ENCODE measurements at regions not wholly inside any gene's neighbourhood (a gene's known extent, or its start where the extent isn't known, plus 50 kb on each side); places are given as distances from the start of the nearest gene placed in this dataset.

- H3K36me3 Mint-ChIP-seq = no peaks in the 10 kb centered on the region
- peaks cover 2% of the 10 kb centered on the region; the same call in 1 of the 2 replicates for H3K27me3 Mint-ChIP-seq (ENCODE audit: low read depth)
- peaks cover 11% of the 10 kb centered on the region for H3K4me1 Mint-ChIP-seq
- peaks cover 12% of the 10 kb centered on the region for H3K9me3 Mint-ChIP-seq
- ChIA-PET CTCF (no interaction called here), POLR2A (no interaction called here)
- ATAC-seq (no peak), DNase-seq (ENCODE audit: low spot score) (no peak)
- no peak overlapping the region for H3K4me3 Mint-ChIP-seq
- no peak overlapping the region for H3K27ac Mint-ChIP-seq
- TF ChIP-seq ZBTB21 (CRISPR knock-in tag; IDR thresholded peaks at IDR 0.05; ENCODE audit: borderline replicate concordance) (no peak), E2F1 (CRISPR knock-in tag; IDR thresholded peaks at IDR 0.05) (no peak)
These were observed 542.6 kb downstream of the DHX35 start for GRCh38 chr20:39504710-39505094.

- DNase-seq (ENCODE audit: low spot score) = no peak
- Mint-ChIP-seq H3K4me3 (no peak overlapping the region), H3K27ac (no peak overlapping the region), H3K36me3 (no peaks in the 10 kb centered on the region), H3K4me1 (peaks cover 11% of the 10 kb centered on the region), H3K27me3 (ENCODE audit: low read depth) (peaks cover 2% of the 10 kb centered on the region; the same call in 1 of the 2 replicates), H3K9me3 (peaks cover 12% of the 10 kb centered on the region)
- no peak for ATAC-seq
- CTCF ChIA-PET = no interaction called here
- TF ChIP-seq NFYB (CRISPR knock-in tag; conservative IDR thresholded peaks at IDR 0.05; ENCODE audit: low read depth) = no peak
- TF ChIP-seq ZNF121 (CRISPR knock-in tag; IDR thresholded peaks at IDR 0.05) = no peak
- no peak for TF ChIP-seq TP53 (CRISPR knock-in tag; IDR thresholded peaks at IDR 0.05)
- TF ChIP-seq FOXK1 (CRISPR knock-in tag; IDR thresholded peaks at IDR 0.05) = no peak
- no peak for TF ChIP-seq USF1 (CRISPR knock-in tag; IDR thresholded peaks at IDR 0.05)
- TF ChIP-seq ZNF425 (CRISPR knock-in tag; conservative IDR thresholded peaks at IDR 0.05) = no peak
- TF ChIP-seq E2F4 (CRISPR knock-in tag; IDR thresholded peaks at IDR 0.05; ENCODE audit: borderline replicate concordance, low read depth) = no peak
- no peak for TF ChIP-seq PRRX2 (CRISPR knock-in tag; IDR thresholded peaks at IDR 0.05)
- TF ChIP-seq NR1H2 (CRISPR knock-in tag; IDR thresholded peaks at IDR 0.05) = no peak
- no peak for TF ChIP-seq ERG (CRISPR knock-in tag; IDR thresholded peaks at IDR 0.05)
- POLR2A ChIA-PET = no interaction called here
These were observed 542.0 kb downstream of the DHX35 start for GRCh38 chr20:39503902-39504709.

- CTCF ChIA-PET = no interaction called here
- H3K9me3 Mint-ChIP-seq = peaks cover 32% of the 10 kb centered on the region
- no peak overlapping the region for H3K27ac Mint-ChIP-seq
- no peak for ATAC-seq
- no peak for DNase-seq (ENCODE audit: low spot score)
- POLR2A ChIA-PET = no interaction called here
- H3K4me1 Mint-ChIP-seq = no peaks in the 10 kb centered on the region
- no peak overlapping the region for H3K4me3 Mint-ChIP-seq
- H3K27me3 Mint-ChIP-seq (ENCODE audit: low read depth) = no peaks in the 10 kb centered on the region; the same call in 1 of the 2 replicates
- H3K36me3 Mint-ChIP-seq = no peaks in the 10 kb centered on the region
- TF ChIP-seq PREB (CRISPR knock-in tag; IDR thresholded peaks at IDR 0.05; ENCODE audit: borderline replicate concordance) (no peak), ESRRA (CRISPR knock-in tag; IDR thresholded peaks at IDR 0.05; ENCODE audit: borderline replicate concordance) (no peak), TP53 (CRISPR knock-in tag; IDR thresholded peaks at IDR 0.05) (no peak), USF1 (CRISPR knock-in tag; IDR thresholded peaks at IDR 0.05) (no peak), ATF3 (CRISPR knock-in tag; conservative IDR thresholded peaks at IDR 0.05) (no peak), FOXK1 (CRISPR knock-in tag; IDR thresholded peaks at IDR 0.05) (no peak), ZNF671 (CRISPR knock-in tag; IDR thresholded peaks at IDR 0.05) (no peak), HMGA2 (CRISPR knock-in tag; IDR thresholded peaks at IDR 0.05) (no peak), NR2C2 (CRISPR knock-in tag; IDR thresholded peaks at IDR 0.05) (no peak)
These were observed 530.2 kb downstream of the DHX35 start for GRCh38 chr20:39492223-39492797.

All from WTC11 (cell line).